ENCODE measurements at regions not wholly inside any gene's neighbourhood (a gene's known extent, or its start where the extent isn't known, plus 50 kb on each side); places are given as distances from the start of the nearest gene placed in this dataset.

- H3K4me3 ChIP-seq = no peak overlapping the region; the same call in 1 of the 2 replicates
- no peaks in the 10 kb centered on the region for H3K36me3 ChIP-seq (ENCODE audit: insufficient read depth, low read length)
- TF ChIP-seq EZH2 (IDR thresholded peaks at IDR 0.05) = no peak
- TF ChIP-seq FOXP2 (optimal IDR thresholded peaks at IDR 0.05; ENCODE audit: control extremely low read depth, extremely low read length, insufficient read depth) = no peak
- no peak for TF ChIP-seq POLR2AphosphoS5 (IDR thresholded peaks at IDR 0.05; ENCODE audit: borderline replicate concordance, low read depth, low read length)
- H3K27ac ChIP-seq = no peak overlapping the region
- H3K9ac ChIP-seq (ENCODE audit: insufficient read length) = no peak overlapping the region
- no peak for DNase-seq (ENCODE audit: low read depth, low spot score)
- no peaks in the 10 kb centered on the region for H3K9me3 ChIP-seq (ENCODE audit: low read depth, low read length)
Observed at GRCh38 chr13:67775359-67775758, 545.2 kb upstream of the PCDH9 start.

DNA sequence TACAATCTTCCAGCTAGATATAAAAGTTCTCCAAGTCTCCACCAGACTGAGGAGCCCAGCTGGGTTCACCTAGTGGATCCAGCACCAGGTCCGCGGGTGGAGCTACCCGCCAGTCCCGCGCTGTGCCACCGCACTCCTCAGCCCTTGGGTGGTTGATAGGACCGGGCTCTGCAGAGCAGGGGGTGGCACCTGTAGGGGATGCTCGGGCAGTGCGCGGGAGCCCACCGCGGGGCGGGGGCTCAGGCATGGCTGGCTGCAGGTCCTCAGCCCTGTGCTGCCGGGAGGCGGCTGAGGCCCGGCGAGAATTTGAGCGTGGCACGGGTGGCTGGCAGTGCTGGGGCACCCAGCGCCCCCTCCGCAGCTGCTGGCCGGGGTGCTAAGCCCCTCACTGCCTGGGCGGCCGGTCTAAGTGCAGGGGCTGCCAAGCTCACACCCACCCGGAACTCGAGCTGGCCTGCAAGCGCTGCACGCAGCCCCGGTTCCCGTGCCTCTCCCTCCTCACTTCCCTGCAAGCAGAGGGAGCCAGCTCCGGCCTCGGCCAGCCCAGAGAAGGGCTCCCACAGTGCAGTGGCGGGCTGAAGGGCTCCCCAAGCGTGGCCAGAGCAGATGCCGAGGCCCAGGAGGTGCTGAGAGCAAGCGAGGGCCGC lies 542.8 kb upstream of the PCDH9 start:
- Histone ChIP-seq H3K9me3 (ENCODE audit: low read depth, low read length) (no peaks in the 10 kb centered on the region), H3K9ac (ENCODE audit: insufficient read length) (no peak overlapping the region), H3K4me3 (no peak overlapping the region), H3K27ac (no peak overlapping the region), H3K36me3 (ENCODE audit: insufficient read depth, low read length) (no peaks in the 10 kb centered on the region)
- DNase-seq (ENCODE audit: low read depth, low spot score) = no peak
- TF ChIP-seq EZH2 (IDR thresholded peaks at IDR 0.05) (no peak), POLR2AphosphoS5 (IDR thresholded peaks at IDR 0.05; ENCODE audit: borderline replicate concordance, low read depth, low read length) (no peak), FOXP2 (optimal IDR thresholded peaks at IDR 0.05; ENCODE audit: control extremely low read depth, extremely low read length, insufficient read depth) (no peak)

DNA sequence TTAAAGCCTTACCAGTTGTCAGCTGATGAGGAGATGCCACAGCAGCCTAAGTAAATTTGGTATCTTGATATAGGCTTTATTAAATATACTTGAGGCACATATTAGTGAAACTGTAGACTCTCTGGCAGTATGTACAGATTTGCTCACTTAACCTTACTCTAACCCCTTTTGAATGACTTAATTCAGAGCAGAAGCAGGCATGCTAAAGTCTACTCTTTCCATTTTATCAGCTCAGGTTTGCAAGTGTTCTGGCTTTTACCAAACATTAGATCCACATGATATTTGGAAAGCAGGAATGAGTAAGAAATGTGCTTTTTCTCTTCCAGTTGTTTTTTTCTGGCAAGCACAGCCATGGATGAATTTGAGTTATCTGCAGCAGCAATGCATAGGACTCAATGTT lies 541.0 kb upstream of the PCDH9 start:
- no peak overlapping the region for H3K27ac ChIP-seq
- no peak overlapping the region for H3K9ac ChIP-seq (ENCODE audit: insufficient read length)
- H3K9me3 ChIP-seq (ENCODE audit: low read depth, low read length) = no peaks in the 10 kb centered on the region
- H3K4me3 ChIP-seq = no peak overlapping the region
- no peak for DNase-seq (ENCODE audit: low read depth, low spot score)
- no peak for TF ChIP-seq FOXP2 (optimal IDR thresholded peaks at IDR 0.05; ENCODE audit: control extremely low read depth, extremely low read length, insufficient read depth)
- TF ChIP-seq EZH2 (IDR thresholded peaks at IDR 0.05) = no peak
- no peak for TF ChIP-seq POLR2AphosphoS5 (IDR thresholded peaks at IDR 0.05; ENCODE audit: borderline replicate concordance, low read depth, low read length)
- H3K36me3 ChIP-seq (ENCODE audit: insufficient read depth, low read length) = no peaks in the 10 kb centered on the region

GRCh38 chr13:67769987-67770341 lies 539.8 kb upstream of the PCDH9 start:
- no peak overlapping the region for H3K27ac ChIP-seq
- H3K4me3 ChIP-seq = no peak overlapping the region
- H3K9me3 ChIP-seq (ENCODE audit: low read depth, low read length) = no peaks in the 10 kb centered on the region
- DNase-seq (ENCODE audit: low read depth, low spot score) = no peak
- no peak overlapping the region for H3K9ac ChIP-seq (ENCODE audit: insufficient read length)
- no peaks in the 10 kb centered on the region for H3K36me3 ChIP-seq (ENCODE audit: insufficient read depth, low read length)
- no peak for TF ChIP-seq POLR2AphosphoS5 (IDR thresholded peaks at IDR 0.05; ENCODE audit: borderline replicate concordance, low read depth, low read length)
- TF ChIP-seq FOXP2 (optimal IDR thresholded peaks at IDR 0.05; ENCODE audit: control extremely low read depth, extremely low read length, insufficient read depth) = no peak
- TF ChIP-seq EZH2 (IDR thresholded peaks at IDR 0.05) = no peak

DNA sequence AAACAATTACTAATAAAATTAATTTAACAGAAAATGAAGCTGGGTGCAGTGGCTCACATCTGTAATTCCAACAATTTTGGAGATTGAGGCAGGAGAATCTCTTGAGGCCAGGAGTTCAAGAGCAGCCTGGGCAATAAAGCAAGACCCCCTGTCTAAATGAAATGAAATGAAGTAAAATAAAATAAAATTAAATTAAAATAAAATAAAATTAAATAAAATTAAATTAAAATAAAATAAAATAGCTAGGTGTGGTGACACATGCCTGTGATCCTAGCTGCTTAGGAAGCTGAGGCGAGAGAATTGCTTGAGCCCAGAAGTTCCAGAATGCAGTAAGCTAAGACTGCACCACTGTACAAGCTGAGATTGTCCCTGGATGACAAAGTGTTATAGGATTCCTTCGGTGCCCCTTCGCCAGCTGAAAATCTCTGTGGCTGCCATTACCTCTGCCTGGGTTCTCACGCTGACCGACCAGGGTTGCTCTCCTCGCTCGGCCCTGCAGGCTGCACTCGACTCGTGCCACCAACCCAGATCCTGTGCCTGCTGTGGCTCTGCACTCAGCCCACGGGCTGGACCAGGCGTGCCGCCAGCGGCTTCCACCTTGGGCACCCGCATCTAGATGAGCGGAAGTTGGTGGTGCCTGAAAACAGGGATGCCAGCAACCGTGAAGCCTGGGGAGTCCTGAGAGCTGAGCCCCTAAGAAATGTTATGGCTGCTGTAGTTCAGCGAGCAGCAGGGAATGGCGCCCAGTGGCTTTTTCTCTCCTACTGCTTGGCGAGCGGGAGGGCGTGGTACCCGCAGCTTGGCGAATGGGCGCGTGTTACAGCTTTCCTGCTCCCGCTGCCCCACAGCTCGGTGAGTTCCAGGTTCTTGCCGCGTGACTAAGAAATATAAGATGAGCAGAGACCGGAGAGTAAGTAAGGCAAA lies 539.2 kb upstream of the PCDH9 start:
- H3K36me3 ChIP-seq (ENCODE audit: insufficient read depth, low read length) = no peaks in the 10 kb centered on the region
- no peak for TF ChIP-seq POLR2AphosphoS5 (IDR thresholded peaks at IDR 0.05; ENCODE audit: borderline replicate concordance, low read depth, low read length)
- no peak for TF ChIP-seq FOXP2 (optimal IDR thresholded peaks at IDR 0.05; ENCODE audit: control extremely low read depth, extremely low read length, insufficient read depth)
- no peak for TF ChIP-seq EZH2 (IDR thresholded peaks at IDR 0.05)
- H3K4me3 ChIP-seq = no peak overlapping the region
- DNase-seq (ENCODE audit: low read depth, low spot score) = no peak
- H3K9ac ChIP-seq (ENCODE audit: insufficient read length) = no peak overlapping the region
- no peak overlapping the region for H3K27ac ChIP-seq
- H3K9me3 ChIP-seq (ENCODE audit: low read depth, low read length) = no peaks in the 10 kb centered on the region

DNA sequence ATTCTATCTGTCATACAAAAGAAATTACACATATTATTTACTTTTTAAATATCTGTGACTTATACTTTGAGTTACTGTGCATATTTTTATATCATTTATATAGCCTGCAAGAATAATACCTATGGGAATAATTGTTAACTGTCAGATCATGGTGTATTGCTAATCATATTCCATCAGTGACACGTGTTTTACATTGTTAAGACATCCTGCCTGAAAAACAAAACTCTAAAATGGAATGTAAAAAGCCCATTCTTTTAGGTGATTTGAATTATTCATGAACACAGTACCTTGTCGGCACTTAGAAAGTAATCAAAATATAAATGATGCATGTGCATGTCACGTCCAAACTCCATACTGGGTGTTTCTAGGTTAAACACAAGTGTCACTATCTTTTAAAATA lies 533.8 kb upstream of the PCDH9 start:
- no peaks in the 10 kb centered on the region for H3K9me3 ChIP-seq (ENCODE audit: low read depth, low read length)
- H3K9ac ChIP-seq (ENCODE audit: insufficient read length) = no peak overlapping the region
- no peak overlapping the region for H3K27ac ChIP-seq
- no peak for DNase-seq (ENCODE audit: low read depth, low spot score)
- no peaks in the 10 kb centered on the region for H3K36me3 ChIP-seq (ENCODE audit: insufficient read depth, low read length)
- no peak overlapping the region for H3K4me3 ChIP-seq
- no peak for TF ChIP-seq FOXP2 (optimal IDR thresholded peaks at IDR 0.05; ENCODE audit: control extremely low read depth, extremely low read length, insufficient read depth)
- TF ChIP-seq EZH2 (IDR thresholded peaks at IDR 0.05) = no peak
- no peak for TF ChIP-seq POLR2AphosphoS5 (IDR thresholded peaks at IDR 0.05; ENCODE audit: borderline replicate concordance, low read depth, low read length)

GRCh38 chr13:67763384-67763783 lies 533.2 kb upstream of the PCDH9 start:
- Histone ChIP-seq H3K36me3 (ENCODE audit: insufficient read depth, low read length) (no peaks in the 10 kb centered on the region), H3K9me3 (ENCODE audit: low read depth, low read length) (no peaks in the 10 kb centered on the region), H3K27ac (no peak overlapping the region), H3K9ac (ENCODE audit: insufficient read length) (no peak overlapping the region), H3K4me3 (no peak overlapping the region)
- TF ChIP-seq POLR2AphosphoS5 (IDR thresholded peaks at IDR 0.05; ENCODE audit: borderline replicate concordance, low read depth, low read length) (no peak), EZH2 (IDR thresholded peaks at IDR 0.05) (no peak), FOXP2 (optimal IDR thresholded peaks at IDR 0.05; ENCODE audit: control extremely low read depth, extremely low read length, insufficient read depth) (no peak)
- no peak for DNase-seq (ENCODE audit: low read depth, low spot score)

DNA sequence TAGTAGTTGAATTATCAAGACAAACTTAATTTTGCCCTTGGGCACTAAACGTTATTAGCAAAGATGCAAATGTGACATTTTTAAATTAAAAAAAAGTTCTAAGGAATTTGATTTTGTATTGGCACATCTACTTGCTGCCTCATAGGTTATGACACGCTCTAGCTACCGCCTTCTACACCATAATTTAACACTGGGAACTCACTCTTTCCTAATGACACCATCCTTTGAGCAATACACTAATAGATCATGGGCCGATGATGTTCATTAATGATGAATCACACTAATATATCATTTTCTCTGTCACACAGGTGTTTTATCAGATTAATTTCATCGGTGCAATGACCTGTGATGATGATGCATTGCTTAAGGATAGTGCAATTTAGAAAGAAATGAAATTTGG lies 528.8 kb upstream of the PCDH9 start:
- no peak for TF ChIP-seq EZH2 (IDR thresholded peaks at IDR 0.05)
- TF ChIP-seq FOXP2 (optimal IDR thresholded peaks at IDR 0.05; ENCODE audit: control extremely low read depth, extremely low read length, insufficient read depth) = no peak
- no peak for TF ChIP-seq POLR2AphosphoS5 (IDR thresholded peaks at IDR 0.05; ENCODE audit: borderline replicate concordance, low read depth, low read length)
- Histone ChIP-seq H3K27ac (no peak overlapping the region), H3K36me3 (ENCODE audit: insufficient read depth, low read length) (no peaks in the 10 kb centered on the region), H3K9ac (ENCODE audit: insufficient read length) (no peak overlapping the region), H3K4me3 (no peak overlapping the region), H3K9me3 (ENCODE audit: low read depth, low read length) (no peaks in the 10 kb centered on the region)
- no peak for DNase-seq (ENCODE audit: low read depth, low spot score)

Measured in SK-N-MC (cell line).